ENCODE measurements at regions not wholly inside any gene's neighbourhood (a gene's known extent, or its start where the extent isn't known, plus 50 kb on each side); places are given as distances from the start of the nearest gene placed in this dataset.
"Not testable (repeated sequence)": the region's sequence is repeated elsewhere in the genome, so short reads cannot be mapped to it uniquely, and the experiment has no call there.

- DNase-seq = no peak
These were observed 390.8 kb downstream of the ZFHX3 start for GRCh38 chr16:72657164-72657563.

DNA sequence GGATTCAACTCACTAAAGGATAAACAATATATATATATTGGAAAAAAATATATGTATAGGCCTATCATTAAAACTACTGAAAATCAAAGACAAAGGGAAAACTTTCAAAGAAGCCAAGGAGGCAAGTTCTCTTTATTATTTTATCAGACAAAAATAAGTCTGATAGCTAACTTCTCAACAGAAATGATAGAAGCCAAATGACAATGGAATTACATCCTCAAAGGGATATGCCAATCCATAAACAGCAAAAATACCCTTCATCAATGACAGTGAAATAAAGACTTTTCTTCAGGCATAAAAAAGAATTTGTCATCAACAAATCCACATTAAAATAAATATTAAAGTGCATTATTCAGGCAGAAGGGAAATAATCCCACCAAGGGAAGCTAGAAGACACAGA is 393.4 kb downstream of the ZFHX3 start:
- DNase-seq = no peak

GRCh38 chr16:72649254-72649944 is 398.5 kb downstream of the ZFHX3 start:
- DNase-seq = no peak

DNA sequence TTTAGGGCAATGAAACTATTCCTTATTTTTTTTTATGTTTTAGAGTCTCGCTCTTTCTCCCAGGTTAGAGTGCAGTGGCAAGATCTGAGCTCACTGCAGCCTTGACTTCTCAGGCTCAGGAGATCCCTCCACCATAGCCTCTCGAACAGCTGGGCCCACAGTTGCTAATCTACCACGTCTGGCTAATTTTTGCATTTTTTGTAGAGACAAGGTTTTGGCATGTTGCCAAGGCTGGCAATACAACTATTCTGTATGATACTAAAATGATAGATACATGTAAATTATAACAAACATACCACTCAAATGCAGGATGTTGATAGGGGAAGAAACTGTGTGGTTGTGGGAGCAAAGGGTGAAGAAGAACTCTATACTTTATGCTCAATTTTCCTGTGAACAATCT is 401.3 kb downstream of the ZFHX3 start:
- DNase-seq = no peak

GRCh38 chr16:72645538-72645937 is 402.4 kb downstream of the ZFHX3 start:
- no peak for DNase-seq

- no peak for DNase-seq
These were observed 403.0 kb downstream of the ZFHX3 start for GRCh38 chr16:72644911-72645310.

DNA sequence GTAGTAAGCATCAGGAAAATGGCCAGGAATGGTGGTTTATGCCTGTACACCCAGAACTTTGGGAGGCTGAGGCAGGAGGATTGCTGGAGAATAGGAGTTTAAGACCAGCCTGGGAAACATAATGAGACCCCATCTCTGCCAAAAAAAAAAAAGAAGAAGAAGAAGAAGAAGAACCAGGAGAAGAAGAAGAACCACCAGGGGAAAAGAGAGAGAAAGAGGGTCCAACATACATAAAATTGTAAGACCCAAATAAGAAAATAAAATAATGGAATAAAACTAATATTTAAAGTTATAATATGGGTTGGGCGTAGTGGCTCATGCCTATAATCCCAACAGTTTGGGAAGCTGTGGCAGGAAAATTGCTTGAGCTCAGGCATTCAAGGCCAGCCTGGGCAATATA is 408.4 kb downstream of the ZFHX3 start:
- no peak for DNase-seq

DNA sequence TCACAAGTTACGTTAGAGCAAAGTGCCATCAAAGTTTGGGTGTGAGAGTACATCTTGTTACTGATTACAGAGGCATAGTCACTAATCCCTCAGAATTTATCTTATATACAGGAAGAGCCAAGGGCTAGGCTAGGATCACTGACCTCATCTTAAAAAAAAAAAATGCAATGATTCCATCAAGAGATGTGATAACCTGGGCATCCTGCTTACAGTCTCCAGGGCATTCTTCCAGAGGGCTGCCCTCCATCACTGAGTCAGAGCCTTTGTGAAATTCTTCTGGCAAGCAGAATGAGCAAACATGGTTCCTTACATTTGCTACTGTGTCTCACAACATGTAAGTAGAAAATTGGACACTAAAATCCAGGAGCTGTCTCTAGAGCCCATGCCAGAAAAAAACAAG is 410.6 kb downstream of the ZFHX3 start:
- DNase-seq = no peak

DNA sequence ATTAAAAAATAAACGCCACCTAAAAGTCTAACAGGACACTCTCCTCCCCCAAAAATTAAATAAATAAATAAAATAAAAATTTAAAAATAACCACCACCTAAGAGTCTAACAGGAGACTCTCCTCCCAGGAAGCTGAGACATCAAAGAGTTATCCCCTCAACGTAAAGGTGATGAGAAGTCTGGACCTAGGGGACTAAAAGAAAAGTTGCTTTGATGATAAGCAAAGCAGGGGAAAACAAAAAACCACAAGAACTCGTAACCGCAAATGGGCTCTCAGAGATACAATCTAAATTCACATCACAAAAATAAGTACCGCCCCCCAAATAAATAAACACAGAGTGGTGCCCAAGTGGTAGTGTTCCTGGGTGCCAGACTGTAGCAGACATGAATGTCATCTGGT is 412.2 kb downstream of the ZFHX3 start:
- no peak for DNase-seq

- DNase-seq = no peak
These were observed 412.8 kb downstream of the ZFHX3 start for GRCh38 chr16:72635104-72635503.

- not testable (repeated sequence) for DNase-seq
These were observed 420.6 kb downstream of the ZFHX3 start for GRCh38 chr16:72627182-72627896.

DNA sequence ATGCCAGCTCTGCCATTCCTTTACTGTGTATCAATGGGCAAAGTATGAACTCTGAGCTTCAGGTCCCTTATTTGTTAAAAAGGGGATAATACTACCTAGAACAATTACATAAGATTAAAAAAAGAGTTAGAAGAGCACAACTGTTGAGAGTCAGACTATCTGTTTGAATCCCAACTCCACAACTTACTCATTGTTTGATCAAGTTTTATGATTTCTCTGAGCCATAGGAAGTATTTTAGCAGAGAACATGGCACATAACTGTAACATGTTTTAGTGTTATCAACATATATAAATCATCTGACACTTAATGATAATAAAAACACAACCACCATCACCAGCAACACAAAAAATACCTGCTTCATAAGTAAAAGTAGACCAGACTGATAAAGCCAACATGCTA is 421.3 kb downstream of the ZFHX3 start:
- DNase-seq = no peak

DNA sequence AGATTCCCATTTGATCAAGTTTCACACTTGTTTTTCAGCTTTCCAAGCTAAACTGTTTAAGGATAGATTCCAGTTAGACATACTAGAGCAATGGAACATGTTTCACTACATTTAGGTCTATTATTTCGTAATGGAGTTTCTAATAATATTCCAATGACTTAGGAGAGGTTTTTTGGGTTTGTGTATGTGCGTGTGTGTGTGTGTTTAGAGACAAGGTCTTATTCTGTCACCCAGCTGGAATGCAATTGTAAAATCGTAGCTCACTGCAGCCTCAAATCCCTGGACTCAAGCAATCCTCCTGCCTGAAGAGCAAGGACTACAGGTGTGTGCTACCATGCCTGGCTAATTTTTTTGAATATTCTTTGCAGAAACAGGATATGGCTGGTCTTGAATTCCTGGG is 426.3 kb downstream of the ZFHX3 start:
- no peak for DNase-seq

DNA sequence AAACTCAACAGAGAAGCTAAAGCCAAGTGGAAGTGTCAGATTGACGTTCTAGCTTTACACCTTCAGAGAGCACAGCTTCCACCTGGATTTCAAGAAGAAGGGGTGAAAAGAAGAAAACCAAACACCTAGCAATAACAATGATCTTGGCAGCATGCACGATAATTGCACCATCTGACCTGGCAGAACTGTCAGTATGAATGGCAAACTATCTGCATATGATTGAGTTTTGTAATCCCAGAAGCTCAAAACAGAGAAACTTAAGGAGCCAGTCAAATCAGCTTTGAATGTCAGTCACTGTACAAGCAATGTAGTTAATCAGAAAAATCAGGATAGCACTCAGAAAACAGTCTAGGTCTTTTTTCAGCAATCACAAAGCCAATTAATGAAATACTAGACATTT is 427.1 kb downstream of the ZFHX3 start:
- DNase-seq = no peak

DNA sequence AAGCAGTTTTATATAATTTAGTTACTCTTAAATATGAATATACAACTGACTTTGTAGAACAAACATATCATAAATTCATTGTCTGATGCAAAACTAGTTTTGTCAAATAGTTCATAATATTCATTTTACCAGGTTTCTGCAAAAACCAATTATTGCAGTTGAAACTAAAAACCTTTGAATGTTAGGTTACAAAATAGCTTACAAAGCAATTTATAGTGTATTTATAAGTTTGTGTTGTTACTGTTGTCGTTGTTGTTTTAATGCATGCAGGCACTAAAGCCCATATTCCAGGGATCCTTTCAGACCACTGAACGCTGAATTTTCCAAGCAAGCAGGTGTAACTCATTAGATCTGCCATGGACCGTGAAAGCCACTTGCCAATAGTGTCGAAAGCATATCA is 427.6 kb downstream of the ZFHX3 start:
- no peak for DNase-seq

GRCh38 chr16:72615856-72616255 is 432.1 kb downstream of the ZFHX3 start:
- no peak for DNase-seq

DNA sequence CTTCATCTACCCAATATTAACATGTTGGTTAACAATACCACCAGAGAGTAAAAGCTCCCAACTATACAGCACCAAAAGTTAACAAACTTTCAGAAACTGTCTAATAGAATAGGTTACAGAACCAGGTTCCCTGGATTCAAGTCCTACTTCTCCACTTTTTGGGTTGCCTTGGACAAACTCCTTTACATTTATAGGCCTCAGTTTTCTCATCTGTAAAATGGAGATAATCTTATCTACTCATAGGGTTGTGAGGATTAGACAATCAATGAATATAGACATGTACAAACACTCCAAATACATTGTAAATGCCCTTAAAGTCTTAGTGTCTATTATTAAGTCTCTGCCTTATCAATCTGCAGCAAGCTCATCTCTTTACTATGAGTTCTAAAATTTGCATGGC is 435.2 kb downstream of the ZFHX3 start:
- no peak for DNase-seq

- no peak for DNase-seq
These were observed 435.7 kb downstream of the ZFHX3 start for GRCh38 chr16:72612256-72612655.

GRCh38 chr16:72609933-72610332 is 438.0 kb upstream of the PMFBP1 start:
- DNase-seq = no peak

DNA sequence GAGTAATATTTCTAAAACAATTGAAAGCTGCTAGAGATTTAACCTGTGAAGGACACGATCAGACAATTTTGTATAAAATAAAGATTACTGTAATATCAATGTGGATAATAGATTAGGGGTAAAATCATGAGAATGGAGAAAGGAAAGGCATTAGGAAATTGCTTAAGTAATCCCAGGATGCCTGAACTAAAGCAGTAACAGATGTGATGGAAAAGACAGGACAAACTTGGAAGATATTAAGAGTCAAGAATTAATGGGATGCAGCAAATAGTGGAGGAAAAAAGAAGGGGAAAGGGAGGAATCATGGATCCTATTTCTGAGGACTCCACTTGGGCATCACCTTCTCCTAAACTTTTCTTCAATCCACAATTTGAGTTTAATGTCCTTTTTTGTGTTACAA is 437.1 kb upstream of the PMFBP1 start:
- no peak for DNase-seq

DNA sequence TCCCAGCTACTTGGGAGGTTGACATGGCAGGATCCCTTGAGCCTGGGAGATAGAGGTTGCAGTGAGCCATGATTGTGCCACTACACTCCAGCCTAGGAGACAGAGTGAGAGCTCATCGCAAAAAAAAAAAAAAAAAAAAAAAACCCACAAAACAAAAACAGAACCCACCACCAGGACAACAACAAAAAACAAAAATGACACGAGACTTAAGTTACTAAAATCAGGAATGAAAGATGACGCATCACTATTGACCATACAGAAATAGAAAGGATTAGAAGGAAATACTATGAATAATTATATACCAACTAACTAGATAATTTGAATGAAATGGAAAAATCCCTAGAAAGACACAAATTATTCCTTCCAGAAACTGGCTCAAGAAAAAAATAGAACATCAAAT is 432.4 kb upstream of the PMFBP1 start:
- DNase-seq = no peak

- no peak for DNase-seq
These were observed 430.5 kb upstream of the PMFBP1 start for GRCh38 chr16:72602499-72602898.

GRCh38 chr16:72598696-72599095 is 426.7 kb upstream of the PMFBP1 start:
- DNase-seq = no peak

GRCh38 chr16:72597938-72598337 is 426.0 kb upstream of the PMFBP1 start:
- no peak for DNase-seq

GRCh38 chr16:72596373-72596772 is 424.4 kb upstream of the PMFBP1 start:
- no peak for DNase-seq
